HG03469 (cell line): ENCODE measurements at regions not wholly inside any gene's neighbourhood (a gene's known extent, or its start where the extent isn't known, plus 50 kb on each side); places are given as distances from the start of the nearest gene placed in this dataset.

Experiments used
- ATAC-seq: cut with Tn5 transposase; IDR thresholded peaks from one replicate; pipeline ENCODE4 v1.9.1; 2021; ENCODE audit warnings: mild to moderate bottlenecking, moderate library complexity, moderate number of reproducible peaks; ENCODE audit not compliant: unreplicated experiment

DNA sequence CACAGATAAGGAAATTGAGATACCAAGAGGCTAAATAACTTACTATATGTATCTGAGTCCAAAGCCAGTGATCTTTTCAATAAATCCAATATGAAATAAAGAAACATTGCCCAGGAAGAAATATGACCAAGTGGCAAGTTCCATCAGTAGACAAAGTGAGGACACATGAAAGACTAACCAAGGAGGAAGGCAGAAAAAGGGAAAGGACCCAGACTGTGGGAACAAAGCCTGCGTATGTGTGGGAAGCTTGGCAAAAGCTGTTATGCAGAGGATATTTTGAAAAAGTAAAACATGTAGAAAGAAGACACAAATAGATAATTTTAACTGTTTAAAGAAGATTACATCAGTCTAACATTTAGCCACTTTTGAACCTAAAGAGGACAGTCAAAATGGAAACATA is 264.4 kb upstream of the PRDM1 start:
- no peak for ATAC-seq

DNA sequence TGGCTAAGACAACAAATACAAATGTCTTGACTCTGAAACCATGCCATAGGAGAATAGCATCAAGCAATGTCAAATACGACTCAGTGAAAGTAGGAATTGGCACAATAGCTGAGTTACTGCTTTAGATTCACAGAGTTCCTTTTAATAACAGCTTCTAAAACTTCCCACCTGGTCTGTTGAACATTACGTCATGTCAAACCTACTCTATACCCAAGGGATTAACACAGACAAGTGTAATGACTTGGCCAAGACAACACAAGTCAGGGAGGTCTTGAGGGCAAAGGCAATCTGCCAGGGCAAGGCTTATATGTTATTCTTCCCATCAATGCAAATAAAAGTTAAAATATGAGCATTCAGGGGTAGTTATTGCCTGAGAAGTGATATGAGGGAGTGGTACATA is 265.1 kb upstream of the PRDM1 start:
- no peak for ATAC-seq

DNA sequence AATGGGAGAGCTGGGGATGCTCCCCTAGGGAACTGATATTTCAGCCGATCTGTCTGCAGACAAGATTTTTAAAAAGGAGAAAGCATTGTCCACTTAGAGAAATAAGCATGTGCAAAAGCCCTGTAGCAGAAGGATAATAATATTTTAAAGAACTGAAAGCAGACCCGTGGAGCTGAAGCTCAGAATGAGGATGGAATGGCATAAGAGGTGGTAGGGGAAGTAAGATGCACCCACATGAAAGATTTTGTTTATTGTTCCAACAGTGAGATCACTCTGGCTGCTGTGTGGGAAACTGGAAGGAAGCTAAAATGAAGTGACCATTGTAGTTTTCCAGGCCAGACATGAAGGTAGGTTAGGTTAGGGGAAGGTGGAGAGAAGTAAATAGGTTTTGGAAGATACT is 266.4 kb upstream of the PRDM1 start:
- ATAC-seq: no peak

DNA sequence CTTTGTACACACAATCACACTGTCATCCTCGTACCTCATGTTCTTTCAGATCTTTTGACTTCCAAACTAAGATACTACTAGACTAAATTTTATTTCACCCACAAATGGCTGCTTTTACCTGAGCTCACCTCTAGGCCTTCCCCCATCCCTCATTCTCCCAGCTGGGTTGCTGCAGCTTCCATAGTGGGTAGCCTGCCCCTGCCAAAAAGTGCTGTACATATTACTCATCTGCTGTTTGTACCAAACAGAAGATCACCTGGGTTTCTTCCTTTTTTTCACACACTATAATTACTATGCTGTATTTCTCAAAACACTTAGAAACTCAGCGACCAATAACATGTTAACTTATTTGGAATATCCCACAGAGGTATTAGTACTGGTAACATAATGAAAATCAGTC is 267.6 kb upstream of the PRDM1 start:
- no peak for ATAC-seq

DNA sequence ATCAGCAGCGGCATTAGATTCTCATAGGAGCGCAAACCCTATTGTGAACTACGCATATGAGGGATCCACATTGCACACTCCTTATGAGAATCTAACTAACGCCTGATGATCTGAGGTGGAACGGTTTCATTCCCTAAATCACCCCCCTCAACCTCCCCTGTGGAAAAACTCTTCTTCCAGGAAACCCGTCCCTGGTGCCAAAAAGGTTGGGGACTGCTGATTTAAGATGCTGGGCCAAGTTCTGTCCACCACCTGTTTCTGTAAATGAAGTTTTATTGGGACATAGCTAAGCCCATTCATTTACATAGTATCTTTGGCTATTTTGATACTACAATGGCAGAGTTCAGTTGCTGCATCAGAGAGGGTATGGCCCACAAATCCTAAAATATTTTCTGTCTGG is 268.2 kb upstream of the PRDM1 start:
- ATAC-seq: no peak

DNA sequence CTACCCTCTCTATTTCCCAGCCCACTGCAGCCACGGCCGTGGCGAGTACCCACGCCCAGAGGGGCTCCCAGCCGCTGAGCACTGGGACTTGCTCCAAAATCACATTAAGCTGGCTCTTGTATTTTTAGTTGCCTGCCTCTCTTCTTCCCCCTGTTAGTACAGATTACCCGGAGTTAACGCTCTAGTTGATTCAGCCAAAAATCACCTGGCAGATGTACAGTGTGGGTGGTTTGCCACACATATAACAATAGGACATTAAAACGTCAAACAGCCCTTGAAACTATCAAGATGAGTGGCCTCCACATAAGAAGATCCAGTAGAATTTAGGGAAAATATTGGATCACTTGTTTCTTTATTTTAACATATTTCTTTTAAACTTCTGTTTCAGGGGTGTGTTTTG is 268.8 kb upstream of the PRDM1 start:
- no peak for ATAC-seq

DNA sequence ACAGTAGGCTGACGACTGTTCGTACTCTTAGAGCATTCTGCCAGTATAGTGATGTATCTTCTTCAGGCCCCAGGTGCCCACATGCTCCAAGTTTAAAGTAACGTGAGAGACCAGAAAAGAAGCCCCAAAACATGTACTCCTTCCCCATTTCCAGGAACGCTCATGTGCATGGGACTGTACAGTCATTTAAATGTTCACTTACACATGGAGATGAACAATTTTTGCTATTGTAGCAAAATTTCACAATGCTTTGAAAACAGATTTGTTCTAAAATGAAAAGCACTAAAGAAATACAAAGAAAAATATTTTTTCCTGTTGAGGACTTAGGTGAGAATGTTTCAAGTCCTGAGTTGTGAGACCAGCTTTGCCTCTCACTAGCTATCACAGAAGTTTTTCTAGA is 269.3 kb upstream of the PRDM1 start:
- ATAC-seq: no peak

DNA sequence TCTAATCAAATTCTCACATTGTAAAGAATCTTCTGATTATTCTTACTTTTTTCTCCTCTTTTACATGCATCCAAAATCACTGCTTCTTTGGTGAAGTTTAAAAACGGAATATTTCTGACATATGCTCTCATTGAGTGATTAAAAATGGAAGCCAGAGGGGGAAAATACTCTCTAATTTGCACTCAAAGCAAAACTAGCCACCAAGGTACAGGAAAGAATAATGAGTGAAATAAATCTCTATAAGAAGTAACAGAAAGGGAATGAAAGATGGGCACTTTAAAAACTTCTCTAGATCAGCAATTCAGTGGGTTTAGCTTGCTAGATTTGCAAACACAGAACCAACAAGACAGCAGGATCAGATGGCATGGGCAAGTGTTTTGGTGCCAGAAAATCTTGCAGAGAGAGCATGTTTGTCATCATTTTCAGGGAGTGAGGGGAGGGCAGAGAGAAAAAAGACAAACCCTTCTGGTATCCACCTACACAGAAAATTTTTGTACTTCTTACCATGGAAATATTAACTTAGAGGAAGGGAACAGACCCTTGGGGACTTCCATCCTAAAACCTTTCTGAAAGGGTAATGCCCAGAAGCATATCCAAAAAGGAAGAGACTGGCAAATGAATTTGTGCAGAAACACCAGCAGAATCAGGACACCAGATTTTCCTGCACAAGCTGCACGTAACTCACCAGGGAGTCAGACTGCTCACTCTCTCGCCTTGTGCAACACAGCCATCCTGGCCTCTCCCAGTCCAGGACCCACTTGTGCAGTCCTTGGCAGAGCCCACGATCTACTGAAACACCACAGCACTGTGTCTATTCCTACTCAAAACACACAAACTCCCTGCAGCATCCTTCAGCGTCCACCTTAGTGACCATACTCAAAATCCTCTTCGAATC is 270.2 kb upstream of the PRDM1 start:
- ATAC-seq: no peak

DNA sequence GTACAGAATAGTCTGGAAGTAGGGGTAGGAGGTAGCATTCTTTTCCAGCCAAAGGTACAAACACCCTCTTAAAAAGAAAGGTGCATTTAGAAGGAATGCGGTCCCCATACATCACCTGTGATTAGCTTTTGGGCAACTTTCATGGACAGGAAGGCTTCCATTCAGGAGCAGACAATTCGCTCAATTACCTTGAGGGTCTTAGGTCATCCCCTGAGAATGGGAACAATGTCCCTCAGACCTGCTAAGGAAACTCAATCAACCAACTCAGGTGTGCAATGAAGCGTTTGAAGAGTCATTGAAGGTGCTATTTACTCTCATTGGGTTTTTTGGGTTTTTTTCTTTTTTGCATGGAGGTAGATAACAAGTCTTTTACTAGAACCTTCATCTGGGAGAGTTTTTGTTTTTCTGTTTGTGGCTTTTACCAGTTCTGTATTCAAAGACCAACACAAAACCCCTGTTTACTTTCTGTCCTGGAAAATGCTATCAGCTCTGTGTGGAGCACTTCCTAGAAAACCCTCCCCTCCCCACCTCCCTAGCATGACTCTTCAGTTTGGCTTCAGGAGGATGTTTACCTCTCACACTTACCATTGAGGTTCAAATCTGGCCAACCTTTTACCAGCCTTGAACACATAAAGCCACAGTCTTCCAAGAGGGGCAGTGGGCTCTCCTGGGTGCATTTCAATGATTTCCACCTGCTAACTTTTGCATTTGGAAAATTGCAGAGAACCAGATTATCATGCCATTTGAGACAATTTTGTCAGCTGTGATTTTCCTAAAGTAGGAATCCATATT is 271.2 kb upstream of the PRDM1 start:
- ATAC-seq: no peak

DNA sequence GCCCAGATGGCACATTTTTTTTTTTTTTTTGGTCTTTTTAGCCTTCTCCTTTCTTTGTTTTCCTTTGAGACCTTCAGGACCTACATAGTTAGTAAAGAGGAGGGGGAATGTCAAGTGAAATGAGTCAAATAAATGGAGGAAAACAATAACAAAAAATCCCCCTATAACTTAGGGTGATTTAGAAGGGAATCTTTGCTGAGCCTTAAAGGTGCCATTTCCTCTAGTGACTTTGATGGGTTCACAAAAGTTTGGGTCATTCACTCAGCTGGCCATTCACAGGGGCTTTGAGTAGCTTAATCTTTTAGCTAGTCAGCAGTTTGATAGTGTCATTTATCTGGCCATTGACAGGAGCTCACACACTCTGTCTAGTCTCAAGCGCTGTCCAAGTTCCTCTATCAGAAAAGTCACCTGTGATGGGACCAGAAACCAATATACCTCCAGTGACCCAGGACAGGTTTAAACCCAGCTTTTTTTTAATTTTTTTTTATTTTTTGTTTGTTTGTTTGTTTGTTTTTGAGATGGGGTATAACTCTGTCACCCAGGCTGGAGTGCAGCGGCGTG is 275.1 kb upstream of the PRDM1 start:
- no peak for ATAC-seq

DNA sequence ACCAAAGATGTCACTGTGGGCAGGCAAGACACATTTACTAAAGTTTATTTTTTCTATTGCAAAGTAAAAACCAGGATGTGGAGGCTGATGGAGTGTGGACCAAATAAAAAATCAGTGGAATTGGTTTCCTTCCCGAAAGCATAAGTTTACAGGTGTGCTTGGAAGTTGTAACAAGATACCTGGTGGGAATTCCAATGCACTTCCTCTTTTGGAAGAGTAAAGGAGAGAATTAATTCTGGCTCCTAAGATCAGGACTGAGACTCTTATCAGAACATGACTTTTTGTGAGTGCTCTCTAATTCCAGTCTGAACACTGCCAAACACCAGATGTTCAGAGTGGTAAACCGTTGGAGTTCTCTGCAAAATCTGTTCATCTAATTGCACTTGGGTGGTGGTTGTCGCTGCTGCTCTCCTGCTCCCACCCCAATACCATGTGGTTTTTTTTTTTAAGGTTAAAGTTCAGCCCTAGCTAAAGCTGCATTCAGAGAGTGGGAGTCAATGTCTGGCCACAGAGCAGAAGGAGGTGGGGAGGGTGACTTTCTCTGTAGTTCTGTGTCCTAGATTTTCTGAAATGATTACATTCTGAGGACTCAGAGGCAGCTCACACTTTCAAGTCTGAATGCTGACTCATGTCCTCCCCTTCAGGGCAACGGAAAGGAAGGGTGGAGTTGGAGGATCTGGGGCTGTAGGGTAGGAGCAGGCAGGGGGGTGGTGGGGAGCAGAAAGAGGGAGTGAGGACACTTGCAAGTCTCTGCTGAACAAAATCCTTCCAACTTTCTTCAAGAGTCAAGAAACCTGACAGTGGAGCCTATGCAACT is 275.8 kb upstream of the PRDM1 start:
- ATAC-seq: peak; percentile 75

DNA sequence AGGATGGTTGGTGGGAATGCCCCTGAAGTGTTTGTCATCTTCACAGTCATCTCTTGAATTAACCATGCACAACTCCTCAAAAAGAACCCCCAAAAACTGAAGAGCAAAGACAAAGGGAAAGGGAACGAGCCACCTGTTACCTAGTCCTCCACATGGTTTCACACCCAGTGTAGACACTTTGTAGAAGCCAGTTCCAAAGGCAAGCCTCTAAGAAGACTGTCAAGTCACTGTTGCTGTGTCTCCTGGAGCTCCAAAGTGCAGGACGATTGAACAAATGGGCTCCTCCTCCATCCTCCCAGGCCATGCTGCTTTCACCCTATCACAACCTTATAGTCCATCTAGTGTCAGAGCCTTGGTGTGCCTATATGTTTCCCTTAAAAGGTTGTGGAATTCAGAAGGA is 277.6 kb upstream of the PRDM1 start:
- no peak for ATAC-seq

DNA sequence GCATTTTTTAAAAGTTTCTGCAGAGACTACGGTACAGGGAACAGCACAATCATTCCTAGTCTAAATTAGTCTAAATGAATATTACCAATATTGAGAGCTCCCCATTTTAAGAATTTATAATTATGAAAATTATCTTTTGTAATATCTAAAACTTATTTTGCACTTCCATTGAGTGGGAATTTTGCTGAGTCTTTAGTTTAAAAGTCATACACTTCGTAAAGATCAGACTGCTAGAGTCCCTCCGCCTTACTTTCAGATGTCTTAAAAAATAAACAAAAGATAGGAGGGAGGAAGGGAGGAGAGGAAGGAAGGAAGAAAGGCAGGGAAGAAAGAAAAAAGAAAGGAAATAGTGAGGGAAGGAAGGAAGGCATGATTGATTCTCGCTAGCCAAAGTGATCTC is 278.2 kb upstream of the PRDM1 start:
- no peak for ATAC-seq

DNA sequence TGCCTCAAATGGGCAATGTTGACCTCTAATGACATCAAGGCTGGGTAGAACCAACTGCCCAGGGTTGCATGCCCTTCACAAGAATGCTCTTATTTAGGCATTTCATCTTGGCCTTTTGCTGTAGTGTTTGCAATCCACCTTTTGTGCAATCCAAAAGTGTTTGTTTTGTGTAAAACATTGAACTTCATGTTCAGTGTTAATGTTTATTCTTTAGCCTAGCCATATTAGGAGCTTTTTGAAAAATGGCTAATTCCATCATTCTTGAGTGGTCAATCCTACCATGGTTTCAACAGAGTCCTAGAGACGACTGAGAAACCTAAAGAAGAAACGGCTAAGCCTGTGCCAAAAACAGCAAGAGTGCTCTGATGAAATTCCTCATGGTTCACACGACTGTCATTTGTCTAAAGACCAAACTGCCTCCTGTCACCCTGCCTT is 279.6 kb upstream of the PRDM1 start:
- ATAC-seq: no peak

DNA sequence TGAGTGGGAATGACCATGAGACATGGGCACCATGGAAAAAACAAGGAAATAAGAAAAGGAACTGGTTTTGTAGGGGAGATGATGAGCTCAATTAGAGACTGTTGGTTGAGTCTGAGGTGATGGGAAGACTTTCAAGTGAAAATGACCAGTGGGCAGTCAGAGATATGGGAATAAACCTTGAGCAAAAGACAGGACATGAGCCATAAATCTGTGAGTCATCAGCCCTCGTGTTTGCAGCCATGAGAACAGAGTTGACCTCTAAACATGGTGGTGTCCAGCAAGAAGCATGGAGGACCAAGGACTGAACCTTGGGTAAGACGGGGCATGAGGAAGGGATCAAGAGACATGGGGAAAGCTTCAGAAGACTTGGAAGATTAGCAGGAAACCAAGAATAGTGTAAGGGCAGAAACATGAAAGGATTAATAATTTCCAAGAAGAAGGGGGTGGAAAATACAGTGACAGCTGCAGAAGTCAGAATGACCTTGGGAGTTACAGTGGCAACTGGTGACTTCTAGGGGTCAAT is 280.6 kb upstream of the PRDM1 start:
- ATAC-seq: no peak

DNA sequence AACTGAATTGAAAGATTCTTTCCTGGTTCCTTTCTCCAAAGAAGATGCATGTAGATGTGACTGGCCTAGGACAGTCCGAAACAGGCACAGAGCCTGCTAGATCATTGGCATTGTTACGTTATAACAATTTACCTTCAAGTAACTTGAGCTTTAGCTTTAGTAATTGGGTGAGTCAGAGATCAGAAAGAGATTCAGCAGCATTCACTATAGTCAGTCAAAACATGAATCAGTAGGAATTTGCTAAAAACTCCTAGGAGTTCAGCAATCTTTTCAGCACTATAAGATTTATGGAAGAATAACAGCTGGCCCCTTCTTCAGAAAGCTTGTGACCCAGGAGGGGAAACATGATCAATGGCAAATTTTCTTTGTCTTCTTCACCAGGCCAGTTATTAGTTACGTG is 281.7 kb upstream of the PRDM1 start:
- no peak for ATAC-seq

DNA sequence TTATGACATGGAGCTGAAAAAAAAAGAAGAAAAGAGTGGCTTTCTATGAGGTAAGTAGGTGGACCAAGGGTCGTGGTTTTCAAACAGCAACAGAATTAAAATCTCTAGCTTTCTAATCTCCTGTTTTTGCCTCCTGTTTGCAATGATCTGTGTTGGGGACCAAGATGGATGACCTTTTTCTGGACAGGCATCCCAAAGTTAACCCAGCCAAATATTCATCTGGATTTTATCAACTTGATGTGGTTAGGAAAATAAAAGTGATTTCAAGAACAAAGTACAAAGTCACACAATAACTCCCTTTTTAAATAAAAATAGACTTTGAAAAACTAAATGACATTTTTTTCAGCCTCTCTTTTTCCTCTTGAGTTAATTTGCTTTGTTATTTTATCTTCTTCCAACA is 282.1 kb upstream of the PRDM1 start:
- ATAC-seq: no peak

DNA sequence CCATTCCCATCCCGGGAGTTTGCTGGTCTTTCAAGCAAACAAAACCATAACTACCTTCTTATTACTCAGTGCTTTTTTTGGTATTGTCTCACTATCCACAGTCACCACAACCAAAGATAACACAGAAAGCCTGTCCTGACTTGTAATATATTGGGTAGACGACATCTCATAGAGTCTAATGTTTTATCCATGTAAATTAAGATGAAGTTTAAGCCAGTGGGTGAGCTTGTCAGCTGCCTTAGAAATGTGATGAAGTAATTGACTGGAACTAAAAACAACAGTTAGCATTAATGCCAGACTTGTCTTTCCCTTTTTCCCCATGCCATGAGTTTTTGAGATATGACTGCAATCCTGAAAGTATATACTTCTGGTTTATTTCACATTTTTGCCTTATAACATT is 282.7 kb upstream of the PRDM1 start:
- no peak for ATAC-seq

DNA sequence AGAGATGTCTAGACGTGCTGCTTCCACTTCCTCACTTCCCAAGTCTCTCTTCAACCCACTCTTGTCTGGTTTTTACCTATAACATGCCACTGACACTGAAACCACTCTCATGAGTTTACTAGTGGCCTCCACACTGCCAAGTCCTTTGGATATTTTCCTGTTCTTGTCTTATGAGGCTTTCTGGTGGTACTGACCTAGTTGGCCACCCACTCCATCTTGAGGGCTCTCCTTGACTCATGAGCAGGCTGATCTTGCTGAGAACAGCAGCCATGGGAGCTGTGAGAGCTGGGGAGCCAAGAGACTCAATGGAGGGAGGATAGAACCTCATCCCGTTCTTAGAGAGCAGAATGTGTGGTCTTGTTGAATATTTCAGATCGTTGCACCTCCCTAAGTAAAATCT is 283.4 kb upstream of the PRDM1 start:
- no peak for ATAC-seq

DNA sequence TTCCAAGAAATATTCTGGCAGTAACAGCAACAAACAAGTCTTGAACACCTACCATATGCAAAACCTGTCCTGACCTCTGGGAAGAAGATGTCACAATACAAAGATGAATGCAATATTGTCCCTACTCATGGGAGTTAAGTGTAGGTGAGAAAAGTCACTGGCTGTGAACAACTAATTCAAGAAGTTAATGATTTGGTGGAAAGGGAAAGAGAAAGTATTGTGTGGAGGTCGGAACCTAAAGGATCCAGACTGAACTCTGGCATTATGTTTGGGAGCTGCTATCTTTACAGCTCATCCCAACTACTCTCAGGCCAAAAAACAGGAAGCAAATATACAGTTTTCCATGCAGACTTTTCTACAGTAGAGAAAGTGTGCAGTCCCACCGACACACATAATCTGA is 285.3 kb upstream of the PRDM1 start:
- ATAC-seq: no peak

DNA sequence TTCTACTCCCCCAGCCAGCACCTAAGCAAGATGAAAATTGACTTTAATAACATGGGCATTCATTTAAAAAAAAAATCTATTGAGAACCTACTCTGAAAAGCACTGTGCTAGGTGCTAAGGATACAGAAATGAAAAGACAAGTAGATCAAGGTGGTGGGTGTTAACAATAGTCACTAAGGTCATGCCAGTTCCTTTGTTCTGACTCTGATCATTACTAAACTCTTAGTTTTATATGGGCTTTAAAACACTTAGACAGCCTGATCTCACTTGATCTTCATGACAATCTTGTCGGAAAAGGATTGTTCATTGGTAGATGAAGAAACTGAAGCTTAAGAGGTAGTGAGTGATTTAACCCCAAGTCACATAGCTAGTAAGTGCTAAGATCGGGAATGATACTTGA is 285.7 kb upstream of the PRDM1 start:
- no peak for ATAC-seq
